Sciatic nerve (tissue), 2 donors: ENCODE measurements at regions not wholly inside any gene's neighbourhood (a gene's known extent, or its start where the extent isn't known, plus 50 kb on each side); places are given as distances from the start of the nearest gene placed in this dataset.
"Not testable (repeated sequence)": the region's sequence is repeated elsewhere in the genome, so short reads cannot be mapped to it uniquely, and the experiment has no call there.

Experiments used
- ATAC-seq: fragments of 200-7000 bp; cut with Tn5 transposase; one replicate; pipeline ENCODE4 v1.9.1; 2020; ENCODE audit warnings: mild to moderate bottlenecking, moderate library complexity
- DNase-seq: peaks from one replicate; pipeline ENCODE4 v3.0.0-alpha.2; 2020; ENCODE audit warnings: low spot score
- intact Hi-C: fragments of 100-400 bp; cut with DNase I; formaldehyde crosslinking; loops from one replicate; pipeline ENCODE4 v1.14.2; 2022
- donor health status: DM: no; HTN: no; CAD: no.
- donor health status: DM: no; HTN: no; CAD: no.

DNA sequence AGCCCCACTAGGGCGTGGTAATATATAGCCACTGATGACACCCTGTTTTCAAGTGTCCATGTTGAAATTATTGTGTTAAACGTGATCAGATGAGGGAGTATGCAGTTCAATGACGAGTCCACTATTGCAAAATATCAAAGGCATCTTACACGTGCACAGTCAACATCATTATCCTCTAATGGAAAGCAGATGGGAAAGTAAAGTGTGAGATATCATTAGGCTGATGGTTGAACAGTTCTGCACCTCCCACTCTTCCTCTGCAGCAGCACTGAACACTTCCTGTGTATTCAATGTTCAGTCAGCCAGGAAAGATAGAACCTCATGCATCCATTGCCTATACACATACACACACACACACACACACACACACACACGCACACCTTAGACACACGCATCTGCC is 431.8 kb upstream of the CCDC54 start:
- intact Hi-C loops: no loop called here
- ATAC-seq (no peak), DNase-seq (no peak)

GRCh38 chr3:106946866-106947265 is 430.4 kb upstream of the CCDC54 start:
- intact Hi-C loops: no loop called here
- no peak for ATAC-seq
- no peak for DNase-seq

DNA sequence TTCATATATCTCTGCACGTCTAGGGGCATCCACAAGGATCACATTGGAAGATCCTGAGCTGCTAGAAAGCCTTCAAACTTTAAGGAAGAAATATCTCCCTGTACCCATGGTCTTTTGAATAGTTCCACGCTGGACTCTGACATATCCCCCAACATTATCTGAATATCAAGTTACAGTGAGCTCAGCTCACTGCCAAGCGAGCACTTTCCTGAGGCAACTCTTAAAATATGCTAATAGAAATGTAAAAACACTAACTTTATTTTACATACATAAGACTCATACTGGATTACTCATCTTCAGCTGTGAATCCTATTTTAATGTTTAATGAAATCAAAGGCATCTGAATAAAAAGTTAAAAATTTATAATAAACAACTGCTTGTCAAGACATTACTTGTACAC is 420.2 kb upstream of the CCDC54 start:
- DNase-seq: no peak
- ATAC-seq: no peak
- intact Hi-C loops: no loop called here

GRCh38 chr3:106962993-106963392 is 414.2 kb upstream of the CCDC54 start:
- intact Hi-C loops: no loop called here
- no peak for ATAC-seq
- DNase-seq: no peak

- ATAC-seq (peak; percentile 61), DNase-seq (no peak)
- intact Hi-C loops: no loop called here
These were observed 413.8 kb upstream of the CCDC54 start for GRCh38 chr3:106963442-106963841.

GRCh38 chr3:106965307-106965706 is 411.9 kb upstream of the CCDC54 start:
- intact Hi-C loops: no loop called here
- no peak for DNase-seq
- ATAC-seq: peak; percentile 32

DNA sequence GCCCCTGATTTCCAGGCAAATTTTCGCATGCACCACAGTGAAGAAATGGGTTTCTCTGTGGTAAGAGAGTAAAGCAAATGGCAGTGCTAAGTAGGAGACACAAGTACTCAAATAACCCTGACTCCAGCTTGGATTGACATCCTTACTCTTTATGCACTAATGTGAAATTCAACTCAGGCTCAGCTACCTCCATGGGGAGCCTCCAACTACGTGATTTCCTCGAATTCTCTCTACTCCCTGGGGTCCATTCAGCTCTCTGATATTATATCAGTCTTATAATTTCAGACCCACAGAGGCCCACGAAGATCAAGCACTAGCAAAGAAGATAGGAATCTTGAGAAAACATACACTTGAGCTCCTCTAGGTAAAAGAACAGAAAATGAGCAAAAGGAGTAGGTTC is 407.6 kb upstream of the CCDC54 start:
- no peak for ATAC-seq
- DNase-seq: no peak
- intact Hi-C loops: no loop called here

GRCh38 chr3:106981392-106981791 is 395.8 kb upstream of the CCDC54 start:
- DNase-seq (no peak), ATAC-seq (no peak)
- intact Hi-C loops: no loop called here

DNA sequence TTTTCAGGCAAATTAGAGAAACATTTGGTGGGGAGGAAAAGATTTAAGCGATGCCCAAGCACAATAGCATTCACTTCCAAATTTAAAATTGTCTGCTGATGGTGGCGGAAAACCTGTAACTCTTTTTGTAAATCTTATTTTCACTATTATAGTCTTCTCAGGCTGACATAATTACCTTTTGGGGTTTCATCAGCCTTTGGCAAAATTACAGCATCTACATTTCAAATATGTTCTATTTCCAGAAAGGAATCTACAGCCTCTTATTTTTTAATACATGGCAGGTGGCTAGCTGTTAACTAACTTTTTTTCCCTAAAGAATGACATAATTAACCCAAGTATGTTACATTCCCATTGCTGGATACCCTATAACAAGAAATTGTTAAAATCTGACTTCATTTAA is 391.5 kb upstream of the CCDC54 start:
- DNase-seq: no peak
- intact Hi-C loops: no loop called here
- ATAC-seq: no peak

GRCh38 chr3:106998841-106999682 is 378.2 kb upstream of the CCDC54 start:
- DNase-seq, intact Hi-C loops, ATAC-seq: not testable (repeated sequence)

- ATAC-seq: no peak
- intact Hi-C loops: no loop called here
- DNase-seq: no peak
These were observed 375.6 kb upstream of the CCDC54 start for GRCh38 chr3:107001635-107002034.

DNA sequence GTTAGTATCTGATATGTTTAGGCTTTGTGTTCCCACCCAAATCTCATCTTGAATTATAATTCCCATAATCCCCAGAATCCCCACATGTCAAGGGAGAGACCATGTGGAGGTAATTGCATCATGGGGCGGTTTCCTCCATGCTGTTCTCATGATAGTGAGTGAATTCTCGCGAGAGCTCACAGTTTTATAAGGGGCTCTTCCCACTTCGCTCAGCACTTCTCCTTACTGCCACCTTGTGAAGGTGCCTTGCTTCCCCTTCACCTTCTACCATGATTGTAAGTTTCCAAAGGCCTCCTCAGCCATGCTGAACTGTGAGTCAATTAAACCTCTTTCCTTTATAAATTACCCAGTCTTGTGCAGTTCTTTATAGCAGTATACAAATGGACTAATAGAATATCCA is 371.9 kb upstream of the CCDC54 start:
- DNase-seq, intact Hi-C loops, ATAC-seq: not testable (repeated sequence)

DNA sequence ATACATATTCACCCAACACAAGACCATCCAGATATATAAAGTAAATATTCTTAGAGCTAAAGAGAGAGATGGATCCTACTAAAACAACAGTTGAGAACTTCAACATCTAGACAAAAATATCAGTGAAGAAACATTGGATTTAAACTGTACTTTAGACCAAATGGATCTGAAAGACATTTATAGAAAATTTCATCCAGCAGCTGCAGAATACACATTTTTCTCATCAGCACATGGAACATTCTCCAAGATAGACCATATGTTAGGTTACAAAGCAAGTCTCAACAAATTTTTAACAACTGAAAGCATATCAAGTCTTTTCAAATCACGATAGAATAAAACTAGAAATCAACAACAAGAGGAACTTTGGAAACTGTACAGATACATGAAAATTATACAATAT is 369.0 kb upstream of the CCDC54 start:
- no peak for ATAC-seq
- intact Hi-C loops: no loop called here
- no peak for DNase-seq

DNA sequence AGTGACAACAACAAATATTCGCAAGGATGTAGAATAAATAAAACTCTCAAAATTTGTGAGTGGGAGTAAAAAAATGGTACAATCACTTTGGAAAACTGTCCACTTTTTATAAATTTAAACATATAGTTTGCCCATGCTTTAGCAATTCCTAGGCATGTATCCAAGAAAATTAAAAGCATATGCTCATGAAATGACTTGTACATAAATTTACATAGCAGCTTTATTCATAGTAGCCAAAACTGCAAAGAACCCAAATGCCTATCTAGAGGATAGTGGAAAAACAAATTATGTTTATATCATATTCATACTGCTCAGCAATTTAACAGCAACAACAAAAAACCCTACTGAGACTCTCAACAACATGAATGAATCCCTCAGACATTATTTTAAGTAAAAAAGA is 363.6 kb upstream of the CCDC54 start:
- no peak for DNase-seq
- no peak for ATAC-seq
- intact Hi-C loops: no loop called here

DNA sequence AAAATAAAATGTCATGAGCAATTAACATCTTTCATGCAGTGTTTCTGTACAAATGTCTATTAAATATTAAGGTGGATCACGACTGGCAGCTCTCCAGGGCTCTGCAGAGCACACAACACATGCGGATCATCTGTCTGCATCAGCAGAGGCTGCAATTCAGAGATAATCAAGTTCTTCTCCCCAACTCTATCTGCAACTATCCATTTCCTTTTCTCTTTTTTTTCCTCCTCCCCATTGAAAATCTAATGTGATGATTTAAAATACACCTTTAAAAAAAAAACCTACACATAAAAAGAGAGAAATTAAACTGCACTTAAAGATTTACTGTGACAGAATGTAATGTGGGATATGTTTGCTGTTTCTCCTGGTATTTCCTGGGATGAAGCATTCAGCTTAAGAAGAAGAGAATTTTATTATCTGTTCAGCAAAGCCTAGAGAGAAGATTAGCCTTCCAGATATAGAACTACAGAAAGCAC is 352.6 kb upstream of the CCDC54 start:
- DNase-seq (no peak), ATAC-seq (no peak)

GRCh38 chr3:107025961-107026360 is 351.3 kb upstream of the CCDC54 start:
- ATAC-seq (no peak), DNase-seq (no peak)
- intact Hi-C loops: no loop called here

More for the DNA sequence above, 352.6 kb upstream of the CCDC54 start:
- intact Hi-C loops: no loop called here

DNA sequence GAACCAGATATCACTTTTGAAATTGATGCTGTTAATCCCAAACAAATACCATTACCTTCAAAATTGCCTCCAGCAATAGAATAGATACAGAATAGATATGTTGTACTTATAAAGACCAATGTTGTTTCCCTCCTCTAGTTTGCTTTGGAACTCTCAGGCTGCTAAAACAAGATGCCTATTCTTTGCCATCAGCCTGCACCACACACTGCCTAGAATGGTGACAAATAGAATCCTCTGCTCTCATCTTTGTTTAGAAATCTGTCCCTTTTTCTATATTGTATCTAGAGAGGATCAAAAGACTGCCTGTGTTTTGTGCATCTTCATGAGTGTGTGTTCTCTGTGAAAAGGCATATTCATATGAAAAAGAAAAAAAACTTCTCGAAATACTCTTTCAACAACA is 349.2 kb upstream of the CCDC54 start:
- ATAC-seq (no peak), DNase-seq (no peak)
- intact Hi-C loops: no loop called here

GRCh38 chr3:107028626-107029025 is 348.6 kb upstream of the CCDC54 start:
- DNase-seq (no peak), ATAC-seq (no peak)
- intact Hi-C loops: no loop called here

DNA sequence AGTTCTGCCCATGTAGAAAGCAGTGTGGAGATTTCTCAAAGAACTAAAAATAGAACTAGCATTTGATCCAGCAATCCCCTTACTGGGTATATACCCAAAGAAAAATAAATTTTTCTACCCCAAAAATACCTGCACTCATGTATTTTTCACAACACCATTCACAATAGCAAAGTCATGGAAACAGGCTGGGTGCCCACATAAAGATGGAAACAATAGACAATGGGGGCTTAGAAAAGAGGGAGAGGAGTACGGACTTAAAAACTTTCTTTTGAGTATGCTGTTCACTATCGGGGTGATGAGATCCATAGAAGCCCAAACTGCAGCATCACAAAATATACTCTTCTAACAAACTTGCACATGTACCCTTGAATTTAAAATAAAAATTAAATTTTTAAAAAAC is 345.1 kb upstream of the CCDC54 start:
- no peak for ATAC-seq
- intact Hi-C loops: no loop called here
- DNase-seq: no peak

DNA sequence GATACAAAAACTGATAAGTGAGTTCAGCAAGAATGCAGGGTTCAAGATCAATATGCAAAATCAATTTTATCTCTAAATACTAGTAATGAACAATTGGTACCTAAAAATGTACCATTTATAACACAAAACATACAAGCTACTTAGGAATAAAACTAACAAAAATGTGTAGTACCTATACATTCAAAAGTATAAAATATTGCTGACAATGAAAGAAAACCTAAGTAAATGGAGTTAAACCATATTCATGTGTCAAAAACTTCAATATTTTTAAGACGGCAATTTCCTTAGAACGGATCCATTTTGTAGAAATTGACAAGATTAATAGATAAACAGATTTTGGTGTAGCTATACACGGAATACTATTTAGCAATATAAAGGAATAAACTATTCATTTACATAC is 343.1 kb upstream of the CCDC54 start:
- intact Hi-C loops: no loop called here
- DNase-seq (no peak), ATAC-seq (no peak)

DNA sequence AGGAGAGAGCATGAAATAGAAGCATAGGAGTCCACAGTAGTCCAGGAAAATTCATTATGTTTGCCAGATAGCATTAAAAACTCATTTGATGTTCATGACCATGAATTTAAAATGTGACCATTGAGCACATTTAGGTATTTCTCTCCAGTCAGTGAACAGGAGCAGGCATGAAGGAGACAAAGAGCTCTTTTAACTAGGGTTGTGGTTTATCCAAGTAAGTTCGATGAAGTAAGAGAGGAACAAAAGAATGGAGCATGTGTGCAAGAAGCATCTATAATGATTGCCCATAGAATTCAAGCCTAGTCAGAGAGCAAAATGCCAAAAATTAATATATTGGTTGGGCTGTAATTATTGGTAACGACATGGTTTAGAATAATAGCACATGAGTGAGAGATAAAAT is 342.1 kb upstream of the CCDC54 start:
- DNase-seq: no peak
- intact Hi-C loops: no loop called here
- no peak for ATAC-seq
